MM.1S (cell line): ENCODE measurements at regions not wholly inside any gene's neighbourhood (a gene's known extent, or its start where the extent isn't known, plus 50 kb on each side); places are given as distances from the start of the nearest gene placed in this dataset.

Experiments used
- EZH2 ChIP-seq: fragments of 300-600 bp; sonication (generic); optimal IDR thresholded peaks from 2 replicates; pipeline ENCODE3; 2017; ENCODE audit warnings: low read depth, mild to moderate bottlenecking, antibody characterized with exemption, low read length, mixed read lengths
- EZH2phosphoT487 ChIP-seq: fragments of 300-600 bp; sonication (generic); IDR thresholded peaks from 2 replicates; pipeline ENCODE4 v1.6.1; 2018; ENCODE audit warnings: antibody characterized with exemption, low read length
- TF ChIP-seq, protein P1 (sequence below): fragments of 300-600 bp; sonication (generic); IDR thresholded peaks from 2 replicates; pipeline ENCODE4 v1.5.1; 2016; ENCODE audit warnings: antibody characterized with exemption, low read length, mixed read lengths

DNA sequence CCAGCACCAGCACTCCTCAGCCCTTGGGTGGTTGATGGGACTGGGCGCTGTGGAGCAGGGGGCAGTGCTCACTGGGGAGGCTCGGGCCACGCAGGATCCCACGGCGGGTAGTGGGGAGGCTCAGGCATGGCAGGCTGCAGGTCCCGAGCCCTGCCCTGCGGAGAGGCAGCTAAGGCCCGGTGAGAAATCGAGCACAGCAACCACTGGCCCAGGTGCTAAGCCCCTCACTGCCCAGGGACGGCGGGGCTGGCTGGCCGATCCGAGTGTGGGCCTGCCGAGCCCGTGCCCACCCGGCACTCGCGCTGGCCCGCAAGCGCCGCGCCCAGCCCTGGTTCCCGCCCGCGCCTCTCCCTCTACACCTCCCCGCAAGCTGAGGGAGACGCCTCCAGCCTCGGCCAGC is 56.0 kb upstream of the ZNF195 start:
- TF ChIP-seq, protein P1, sequence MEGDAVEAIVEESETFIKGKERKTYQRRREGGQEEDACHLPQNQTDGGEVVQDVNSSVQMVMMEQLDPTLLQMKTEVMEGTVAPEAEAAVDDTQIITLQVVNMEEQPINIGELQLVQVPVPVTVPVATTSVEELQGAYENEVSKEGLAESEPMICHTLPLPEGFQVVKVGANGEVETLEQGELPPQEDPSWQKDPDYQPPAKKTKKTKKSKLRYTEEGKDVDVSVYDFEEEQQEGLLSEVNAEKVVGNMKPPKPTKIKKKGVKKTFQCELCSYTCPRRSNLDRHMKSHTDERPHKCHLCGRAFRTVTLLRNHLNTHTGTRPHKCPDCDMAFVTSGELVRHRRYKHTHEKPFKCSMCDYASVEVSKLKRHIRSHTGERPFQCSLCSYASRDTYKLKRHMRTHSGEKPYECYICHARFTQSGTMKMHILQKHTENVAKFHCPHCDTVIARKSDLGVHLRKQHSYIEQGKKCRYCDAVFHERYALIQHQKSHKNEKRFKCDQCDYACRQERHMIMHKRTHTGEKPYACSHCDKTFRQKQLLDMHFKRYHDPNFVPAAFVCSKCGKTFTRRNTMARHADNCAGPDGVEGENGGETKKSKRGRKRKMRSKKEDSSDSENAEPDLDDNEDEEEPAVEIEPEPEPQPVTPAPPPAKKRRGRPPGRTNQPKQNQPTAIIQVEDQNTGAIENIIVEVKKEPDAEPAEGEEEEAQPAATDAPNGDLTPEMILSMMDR = no peak
- TF ChIP-seq EZH2 (no peak), EZH2phosphoT487 (no peak)
